ENCODE measurements at regions not wholly inside any gene's neighbourhood (a gene's known extent, or its start where the extent isn't known, plus 50 kb on each side); places are given as distances from the start of the nearest gene placed in this dataset.

GRCh38 chr15:48046813-48047438 lies 73.9 kb upstream of the SLC24A5 start:
- DNase-seq (ENCODE audit: low read depth): no peak

- no peak for DNase-seq (ENCODE audit: low read depth)
These were observed 71.1 kb upstream of the SLC24A5 start for GRCh38 chr15:48049736-48050135.

DNA sequence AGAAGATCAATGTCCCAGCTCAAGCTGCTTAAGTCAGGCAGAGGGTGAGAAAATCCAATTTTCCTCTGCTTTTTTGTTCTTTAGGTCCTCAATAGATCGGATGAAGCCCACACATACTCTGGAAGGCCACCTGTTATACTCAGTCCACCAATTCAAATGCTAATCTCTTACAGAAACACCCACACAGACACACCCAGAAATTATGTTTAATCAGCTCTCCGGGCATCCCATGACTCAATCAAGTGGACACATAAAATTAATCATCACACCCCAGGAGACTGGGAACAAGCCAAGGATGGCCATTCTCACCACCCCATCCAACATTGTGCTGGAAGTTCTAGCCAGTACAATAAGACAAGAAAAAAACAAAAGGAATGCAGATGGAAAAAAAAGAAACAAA lies 67.8 kb upstream of the SLC24A5 start:
- DNase-seq (ENCODE audit: low read depth): no peak

- DNase-seq (ENCODE audit: low read depth): no peak
These were observed 62.4 kb upstream of the SLC24A5 start for GRCh38 chr15:48058371-48058770.

DNA sequence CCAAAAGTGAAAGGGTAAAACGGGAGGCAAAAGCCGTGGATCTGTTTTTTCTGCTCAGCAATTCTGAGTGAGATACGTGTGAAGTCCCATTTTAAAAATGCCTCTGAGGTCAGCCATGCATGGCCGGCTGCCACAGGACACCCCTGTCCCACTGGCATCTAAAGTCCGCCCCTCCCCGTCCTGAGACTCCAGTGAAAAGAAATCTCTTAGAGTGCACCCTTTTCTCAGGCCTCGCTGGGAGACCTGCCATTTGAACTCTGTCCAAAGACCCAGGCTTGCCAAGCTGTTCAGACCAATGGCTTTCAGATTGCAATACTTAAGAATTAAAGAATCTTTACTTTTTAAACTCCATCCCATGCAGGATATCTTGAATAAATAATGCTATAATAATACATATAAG lies 61.0 kb upstream of the SLC24A5 start:
- no peak for DNase-seq (ENCODE audit: low read depth)

- no peak for DNase-seq (ENCODE audit: low read depth)
These were observed 60.4 kb upstream of the SLC24A5 start for GRCh38 chr15:48060396-48060795.

GRCh38 chr15:48061605-48062004 lies 59.2 kb upstream of the SLC24A5 start:
- DNase-seq (ENCODE audit: low read depth): no peak

GRCh38 chr15:48062148-48062872 lies 58.5 kb upstream of the SLC24A5 start:
- no peak for DNase-seq (ENCODE audit: low read depth)

DNA sequence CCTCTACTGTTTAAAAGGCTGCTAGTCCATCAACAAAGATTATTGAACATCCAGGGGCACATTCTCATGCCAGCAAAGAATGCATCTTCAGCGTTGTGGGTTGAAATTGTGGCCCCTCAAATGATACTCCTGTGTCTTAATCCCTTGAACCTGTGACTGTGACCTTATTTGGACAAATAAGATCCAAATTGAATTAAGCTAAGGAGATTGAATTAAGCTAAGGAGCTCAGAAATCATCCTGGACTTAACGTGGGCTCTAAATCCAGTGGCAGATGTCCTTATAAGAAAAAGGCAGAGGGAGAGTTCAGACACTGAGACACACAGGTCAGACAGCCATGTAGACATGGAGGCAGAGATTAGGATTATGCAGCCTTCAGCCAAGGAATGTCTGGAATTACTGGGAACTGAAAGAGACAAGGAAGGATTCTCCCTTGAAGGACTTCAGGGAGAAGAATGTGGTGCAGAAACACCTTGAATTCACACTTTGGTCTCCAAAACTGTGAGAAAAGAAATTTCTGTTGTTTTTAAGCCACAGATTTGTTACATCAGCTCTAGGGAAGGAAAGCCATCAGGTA lies 57.3 kb upstream of the SLC24A5 start:
- DNase-seq (ENCODE audit: low read depth): no peak

DNA sequence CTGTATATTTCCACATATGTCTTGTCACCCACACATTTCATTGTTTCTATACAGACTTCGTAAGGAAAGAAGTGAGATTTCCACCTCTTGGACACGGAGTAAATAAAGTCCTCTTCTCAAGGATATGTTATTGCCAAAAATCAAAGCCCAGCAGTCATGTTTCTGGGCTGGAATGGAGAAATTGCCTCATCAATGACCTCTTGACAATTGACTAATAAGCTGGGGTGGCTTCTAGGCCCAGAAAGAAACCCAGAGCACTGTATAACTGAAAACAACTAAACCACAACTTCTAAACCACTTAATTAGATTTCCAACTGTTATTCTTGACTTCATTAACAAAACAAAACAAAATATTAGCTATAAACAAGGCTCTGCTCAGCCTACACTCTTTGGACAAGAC lies 56.4 kb upstream of the SLC24A5 start:
- no peak for DNase-seq (ENCODE audit: low read depth)

GRCh38 chr15:48066456-48066855 lies 54.3 kb upstream of the SLC24A5 start:
- DNase-seq (ENCODE audit: low read depth): no peak

All from GM04503 (cell line).